HFFc6 (cell line): ENCODE measurements at regions not wholly inside any gene's neighbourhood (a gene's known extent, or its start where the extent isn't known, plus 50 kb on each side); places are given as distances from the start of the nearest gene placed in this dataset.

ENCODE experiments used
- DNase-seq: peaks from one replicate; pipeline ENCODE4 v3.0.0-alpha.2; 2018
- H3K27ac Mint-ChIP-seq: 2 replicates; pipeline ENCODE4 v1.8.0; 2020; ENCODE audit warnings: mild to moderate bottlenecking, mixed read lengths
- H3K27me3 Mint-ChIP-seq: 2 replicates; pipeline ENCODE4 v1.8.0; 2021; ENCODE audit warnings: mild to moderate bottlenecking, moderate library complexity, mixed read lengths; ENCODE audit not compliant: insufficient read depth
- H3K36me3 Mint-ChIP-seq: 2 replicates; pipeline ENCODE4 v1.8.0; 2021; ENCODE audit warnings: low read depth, mixed read lengths
- H3K4me1 Mint-ChIP-seq: 2 replicates; pipeline ENCODE4 v1.8.0; 2020; ENCODE audit warnings: low read depth, mixed read lengths
- H3K4me3 Mint-ChIP-seq: 2 replicates; pipeline ENCODE4 v1.8.0; 2020; ENCODE audit warnings: mild to moderate bottlenecking, moderate library complexity, mixed read lengths
- H3K9me3 Mint-ChIP-seq: 2 replicates; pipeline ENCODE4 v1.8.0; 2020; ENCODE audit warnings: mild to moderate bottlenecking, mixed read lengths
- CTCF ChIP-seq: fragments of 200-600 bp; sonication (generic); IDR thresholded peaks from 2 replicates; pipeline ENCODE4 v1.5.0; 2021; ENCODE audit warnings: antibody characterized with exemption, mild to moderate bottlenecking

- H3K9me3 Mint-ChIP-seq: no peaks in the 10 kb centered on the region; the same call in 1 of the 2 replicates
- no peak overlapping the region for H3K27ac Mint-ChIP-seq
- H3K27me3 Mint-ChIP-seq: peaks cover 3% of the 10 kb centered on the region; the same call in 1 of the 2 replicates
- H3K36me3 Mint-ChIP-seq: peaks cover 21% of the 10 kb centered on the region
- no peak for TF ChIP-seq CTCF
- no peak overlapping the region for H3K4me3 Mint-ChIP-seq
- no peak for DNase-seq
- H3K4me1 Mint-ChIP-seq: peaks cover 19% of the 10 kb centered on the region
These were observed 121.0 kb downstream of the MIAT start for GRCh38 chr22:26778372-26778771.

DNA sequence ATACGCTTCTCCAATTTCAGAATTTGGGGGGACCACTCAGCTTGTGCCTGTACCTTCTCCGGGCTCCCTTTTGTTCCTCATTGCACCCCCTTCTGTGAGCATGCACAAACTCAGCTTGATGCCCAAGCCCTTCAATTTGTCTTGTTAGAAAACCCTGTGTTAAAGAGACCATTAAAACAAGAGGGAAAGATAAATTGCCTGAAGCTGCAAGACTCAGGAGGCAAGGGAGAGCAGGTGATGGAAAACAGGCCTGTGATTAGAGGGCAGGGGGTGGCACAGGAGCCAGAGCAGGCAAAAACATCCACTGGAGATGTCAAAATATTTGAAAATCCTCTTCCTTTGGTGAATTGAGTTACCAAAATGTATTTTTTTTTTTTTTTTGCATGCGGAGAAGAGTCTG is 121.7 kb downstream of the MIAT start:
- peaks cover 3% of the 10 kb centered on the region; the same call in 1 of the 2 replicates for H3K27me3 Mint-ChIP-seq
- no peak overlapping the region for H3K4me3 Mint-ChIP-seq
- no peak for DNase-seq
- peaks cover 19% of the 10 kb centered on the region for H3K4me1 Mint-ChIP-seq
- no peak for TF ChIP-seq CTCF
- H3K36me3 Mint-ChIP-seq: peaks cover 21% of the 10 kb centered on the region
- no peak overlapping the region for H3K27ac Mint-ChIP-seq
- H3K9me3 Mint-ChIP-seq: no peaks in the 10 kb centered on the region; the same call in 1 of the 2 replicates

DNA sequence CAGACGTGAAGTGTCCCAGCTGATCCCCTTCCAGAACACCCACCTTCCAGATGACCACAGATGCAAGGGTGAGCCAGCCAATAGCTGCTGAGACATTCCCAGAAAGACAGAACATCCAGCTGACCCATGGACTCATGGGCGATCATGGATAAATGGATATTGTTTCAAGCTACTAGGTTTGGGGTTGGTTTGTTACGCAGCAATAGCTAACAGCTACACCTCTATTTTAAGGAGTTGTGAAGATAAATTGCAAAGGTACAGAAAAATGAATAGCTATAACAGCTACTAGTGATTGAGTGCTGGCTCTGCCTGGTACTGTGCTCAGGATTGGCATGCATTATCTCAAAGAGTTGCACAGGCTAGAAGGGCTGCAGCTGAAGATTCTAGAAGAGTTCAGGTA is 122.5 kb downstream of the MIAT start:
- peaks cover 19% of the 10 kb centered on the region for H3K4me1 Mint-ChIP-seq
- DNase-seq: no peak
- no peak for TF ChIP-seq CTCF
- no peak overlapping the region for H3K4me3 Mint-ChIP-seq
- peaks cover 21% of the 10 kb centered on the region for H3K36me3 Mint-ChIP-seq
- no peak overlapping the region for H3K27ac Mint-ChIP-seq
- H3K9me3 Mint-ChIP-seq: no peaks in the 10 kb centered on the region; the same call in 1 of the 2 replicates
- H3K27me3 Mint-ChIP-seq: peaks cover 3% of the 10 kb centered on the region; the same call in 1 of the 2 replicates

DNA sequence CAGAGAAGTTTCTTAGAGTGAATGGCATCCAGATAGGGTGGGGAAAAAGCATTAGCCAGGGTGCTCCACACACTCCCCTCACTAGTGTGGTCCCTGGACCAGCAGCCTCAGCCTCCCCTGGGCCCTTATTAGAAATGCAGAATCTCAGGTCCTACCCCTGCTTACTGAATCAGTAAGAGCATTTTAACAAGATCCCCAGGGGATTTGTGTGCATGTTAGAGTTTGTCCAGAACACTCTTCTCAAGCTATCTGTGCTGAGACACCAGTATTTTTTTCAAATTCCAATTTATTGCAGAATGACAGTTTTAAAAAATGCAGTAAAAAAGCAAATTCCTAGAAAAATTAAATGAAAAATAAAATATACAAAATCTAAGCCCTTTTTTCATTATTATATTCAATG is 123.1 kb downstream of the MIAT start:
- Mint-ChIP-seq H3K9me3 (no peaks in the 10 kb centered on the region; the same call in 1 of the 2 replicates), H3K27me3 (peaks cover 3% of the 10 kb centered on the region; the same call in 1 of the 2 replicates), H3K4me3 (no peak overlapping the region), H3K36me3 (peaks cover 16% of the 10 kb centered on the region), H3K27ac (no peak overlapping the region), H3K4me1 (peaks cover 19% of the 10 kb centered on the region)
- no peak for DNase-seq
- no peak for TF ChIP-seq CTCF

GRCh38 chr22:26781062-26781461 is 123.7 kb downstream of the MIAT start:
- H3K4me1 Mint-ChIP-seq: peaks cover 19% of the 10 kb centered on the region
- H3K27me3 Mint-ChIP-seq: no peaks in the 10 kb centered on the region; the same call in 1 of the 2 replicates
- no peaks in the 10 kb centered on the region; the same call in 1 of the 2 replicates for H3K9me3 Mint-ChIP-seq
- peaks cover 11% of the 10 kb centered on the region for H3K36me3 Mint-ChIP-seq
- H3K27ac Mint-ChIP-seq: no peak overlapping the region
- no peak for DNase-seq
- H3K4me3 Mint-ChIP-seq: no peak overlapping the region
- TF ChIP-seq CTCF: no peak

GRCh38 chr22:26781596-26781995 is 124.2 kb downstream of the MIAT start:
- no peaks in the 10 kb centered on the region for H3K27me3 Mint-ChIP-seq
- peaks cover 9% of the 10 kb centered on the region for H3K36me3 Mint-ChIP-seq
- no peak overlapping the region for H3K4me3 Mint-ChIP-seq
- H3K4me1 Mint-ChIP-seq: peaks cover 16% of the 10 kb centered on the region
- TF ChIP-seq CTCF: no peak
- no peaks in the 10 kb centered on the region; the same call in 1 of the 2 replicates for H3K9me3 Mint-ChIP-seq
- H3K27ac Mint-ChIP-seq: no peak overlapping the region
- DNase-seq: no peak
